Limb (tissue), 2 donors: ENCODE measurements at regions not wholly inside any gene's neighbourhood (a gene's known extent, or its start where the extent isn't known, plus 50 kb on each side); places are given as distances from the start of the nearest gene placed in this dataset.

Experiments
- DNase-seq, 2 donors: peaks; one replicate each; pipeline ENCODE4 v3.0.0-alpha.2; 2016; ENCODE audit errors: extremely low spot score in 2 of 2

DNA sequence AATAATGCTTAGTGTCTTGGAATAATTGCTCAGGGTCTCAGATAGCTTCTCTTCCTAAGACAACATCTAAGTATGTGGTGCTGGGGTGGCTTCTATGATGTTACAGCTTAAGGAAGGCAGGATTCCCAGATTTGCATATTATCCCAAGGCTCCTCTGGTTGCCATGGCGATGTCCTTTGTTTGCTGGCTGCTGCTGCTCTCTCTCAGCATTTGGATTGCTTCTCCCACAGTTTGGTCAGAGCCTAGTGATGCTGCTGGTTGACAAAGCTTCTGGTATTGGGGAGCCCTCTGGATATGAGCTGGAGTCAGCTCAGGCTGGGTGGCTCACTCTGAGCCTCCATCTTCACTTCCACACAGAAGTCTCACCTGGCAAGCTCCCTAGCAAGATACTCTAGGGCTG, 56.4 kb upstream of the FBXO33 start:
- peak; percentile 44 to 53 for DNase-seq

- no peak for DNase-seq
Measured at GRCh38 chr14:39483682-39484081, 51.4 kb upstream of the FBXO33 start.
